Endothelial cell (in vitro differentiated cells): ENCODE measurements at regions not wholly inside any gene's neighbourhood (a gene's known extent, or its start where the extent isn't known, plus 50 kb on each side); places are given as distances from the start of the nearest gene placed in this dataset.

Source experiments
- DNase-seq: peaks from one replicate; pipeline ENCODE4 v3.0.0; 2021; ENCODE audit warnings: low spot score
- H3K27ac Mint-ChIP-seq: one replicate; pipeline ENCODE4 v1.8.0; 2021; ENCODE audit warnings: mixed read lengths, inconsistent platforms; ENCODE audit not compliant: unreplicated experiment
- H3K27me3 Mint-ChIP-seq: one replicate; pipeline ENCODE4 v1.8.0; 2021; ENCODE audit warnings: mild to moderate bottlenecking, moderate library complexity, mixed read lengths, inconsistent platforms; ENCODE audit not compliant: unreplicated experiment
- H3K36me3 Mint-ChIP-seq: one replicate; pipeline ENCODE4 v1.8.0; 2021; ENCODE audit warnings: mild to moderate bottlenecking, low read depth, mixed read lengths, inconsistent platforms; ENCODE audit not compliant: unreplicated experiment
- H3K4me1 Mint-ChIP-seq: one replicate; pipeline ENCODE4 v1.8.0; 2021; ENCODE audit warnings: mild to moderate bottlenecking, mixed read lengths, inconsistent platforms; ENCODE audit not compliant: unreplicated experiment
- H3K4me3 Mint-ChIP-seq: one replicate; pipeline ENCODE4 v1.8.0; 2021; ENCODE audit warnings: mild to moderate bottlenecking, mixed read lengths, inconsistent platforms; ENCODE audit not compliant: unreplicated experiment
- H3K9me3 Mint-ChIP-seq: one replicate; pipeline ENCODE4 v1.8.0; 2021; ENCODE audit warnings: mixed read lengths, inconsistent platforms; ENCODE audit not compliant: unreplicated experiment
- CTCF ChIP-seq: fragments of 200-600 bp; sonication (generic); IDR thresholded peaks from one replicate; pipeline ENCODE4 v1.5.0; 2021; ENCODE audit warnings: antibody characterized with exemption; ENCODE audit not compliant: unreplicated experiment

DNA sequence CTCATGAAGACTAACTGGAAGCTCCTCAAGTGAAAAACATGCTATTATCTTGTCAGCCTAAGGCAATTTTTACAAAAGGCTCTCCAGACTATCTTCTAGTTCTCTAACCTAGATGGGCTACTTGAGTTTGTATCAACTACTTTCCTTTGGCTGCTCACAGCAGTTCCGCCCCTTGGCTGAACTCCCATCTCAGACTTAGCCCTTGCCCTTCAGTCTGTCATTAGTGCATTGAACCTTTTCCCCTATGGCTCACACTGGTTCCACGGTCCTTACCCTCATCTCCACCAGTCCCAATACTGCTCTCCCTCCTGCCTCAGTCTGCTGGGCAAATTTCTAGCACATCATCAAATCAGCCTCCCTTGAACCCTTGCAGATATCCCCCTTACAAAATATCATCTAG, 362.3 kb downstream of the PPP1R2C start:
- TF ChIP-seq CTCF = no peak
- H3K4me3 Mint-ChIP-seq = no peak overlapping the region
- H3K27me3 Mint-ChIP-seq = peaks cover 2% of the 10 kb centered on the region
- no peaks in the 10 kb centered on the region for H3K36me3 Mint-ChIP-seq
- H3K4me1 Mint-ChIP-seq = peaks cover 6% of the 10 kb centered on the region
- no peak for DNase-seq
- no peak overlapping the region for H3K27ac Mint-ChIP-seq
- H3K9me3 Mint-ChIP-seq = no peaks in the 10 kb centered on the region

DNA sequence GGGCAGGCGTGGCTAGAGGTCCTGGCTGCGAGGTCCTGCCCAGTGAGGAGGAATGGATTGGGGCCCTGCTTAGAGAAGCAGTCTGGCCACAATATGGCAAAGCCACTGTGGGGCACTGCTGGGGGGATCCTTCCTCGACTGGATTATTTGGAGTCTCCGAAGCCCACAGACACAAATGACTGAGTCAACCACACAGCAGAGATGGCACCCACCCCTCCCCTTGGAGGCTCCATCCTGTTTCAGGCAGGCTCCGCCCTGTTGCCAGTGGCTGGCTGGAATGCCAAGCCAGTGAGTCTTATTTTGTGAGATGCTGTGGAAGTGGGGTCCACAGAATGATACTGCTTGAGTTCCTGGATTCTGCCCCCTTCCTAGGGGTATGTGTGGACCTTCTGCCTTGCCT, 363.9 kb downstream of the PPP1R2C start:
- no peak overlapping the region for H3K27ac Mint-ChIP-seq
- TF ChIP-seq CTCF = no peak
- no peaks in the 10 kb centered on the region for H3K9me3 Mint-ChIP-seq
- H3K36me3 Mint-ChIP-seq = no peaks in the 10 kb centered on the region
- no peaks in the 10 kb centered on the region for H3K4me1 Mint-ChIP-seq
- no peak for DNase-seq
- peaks cover 2% of the 10 kb centered on the region for H3K27me3 Mint-ChIP-seq
- no peak overlapping the region for H3K4me3 Mint-ChIP-seq

- H3K36me3 Mint-ChIP-seq = no peaks in the 10 kb centered on the region
These were observed 378.3 kb downstream of the PPP1R2C start for GRCh38 chrX:42399632-42400024.

DNA sequence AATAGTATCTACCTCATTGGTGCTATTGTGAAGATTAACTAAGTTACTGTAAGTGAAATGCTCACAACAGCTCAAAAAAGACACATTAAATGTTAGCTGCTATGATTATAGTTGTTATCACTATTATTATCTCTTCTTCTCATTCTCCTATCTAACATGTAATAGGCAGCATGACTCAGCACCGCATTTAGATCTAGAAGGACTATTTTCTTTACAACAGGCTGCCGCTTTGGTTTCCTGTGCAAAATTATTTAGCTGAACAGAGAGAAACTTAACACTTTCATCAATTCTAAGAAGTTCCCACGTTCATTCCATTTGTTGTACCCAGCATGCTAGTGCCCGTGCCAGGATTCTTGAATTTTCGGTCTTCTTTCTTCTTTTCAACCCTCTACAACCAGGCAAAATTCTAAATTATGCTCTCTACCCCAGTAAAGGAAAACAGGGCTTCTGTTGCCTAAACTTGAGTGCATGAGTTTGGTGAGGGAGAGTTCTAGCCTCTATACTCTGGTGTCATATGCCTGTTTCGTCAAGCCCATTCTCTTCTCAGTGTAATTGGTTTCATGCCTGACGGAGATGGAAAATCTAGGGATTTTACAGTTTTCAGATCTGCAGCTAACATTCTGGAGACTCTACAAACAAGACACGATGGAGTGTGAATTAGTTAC, 378.9 kb downstream of the PPP1R2C start:
- Mint-ChIP-seq H3K4me3 (no peak overlapping the region), H3K27ac (no peak overlapping the region), H3K4me1 (no peaks in the 10 kb centered on the region), H3K27me3 (peaks cover 1% of the 10 kb centered on the region), H3K9me3 (no peaks in the 10 kb centered on the region), H3K36me3 (no peaks in the 10 kb centered on the region)
- no peak for TF ChIP-seq CTCF
- no peak for DNase-seq

More at GRCh38 chrX:42399632-42400024, 378.3 kb downstream of the PPP1R2C start:
- no peak for TF ChIP-seq CTCF
- Mint-ChIP-seq H3K4me1 (no peaks in the 10 kb centered on the region), H3K9me3 (no peaks in the 10 kb centered on the region), H3K4me3 (no peak overlapping the region), H3K27ac (no peak overlapping the region), H3K27me3 (peaks cover 1% of the 10 kb centered on the region)
- DNase-seq = no peak

GRCh38 chrX:42396136-42396535, 381.8 kb downstream of the PPP1R2C start:
- no peak overlapping the region for H3K4me3 Mint-ChIP-seq
- H3K9me3 Mint-ChIP-seq = no peaks in the 10 kb centered on the region
- no peak for DNase-seq
- no peaks in the 10 kb centered on the region for H3K36me3 Mint-ChIP-seq
- no peaks in the 10 kb centered on the region for H3K27me3 Mint-ChIP-seq
- H3K4me1 Mint-ChIP-seq = no peaks in the 10 kb centered on the region
- no peak for TF ChIP-seq CTCF
- H3K27ac Mint-ChIP-seq = no peak overlapping the region
